ENCODE measurements at regions not wholly inside any gene's neighbourhood (a gene's known extent, or its start where the extent isn't known, plus 50 kb on each side); places are given as distances from the start of the nearest gene placed in this dataset.
"Not testable (repeated sequence)": the region's sequence is repeated elsewhere in the genome, so short reads cannot be mapped to it uniquely, and the experiment has no call there.

DNA sequence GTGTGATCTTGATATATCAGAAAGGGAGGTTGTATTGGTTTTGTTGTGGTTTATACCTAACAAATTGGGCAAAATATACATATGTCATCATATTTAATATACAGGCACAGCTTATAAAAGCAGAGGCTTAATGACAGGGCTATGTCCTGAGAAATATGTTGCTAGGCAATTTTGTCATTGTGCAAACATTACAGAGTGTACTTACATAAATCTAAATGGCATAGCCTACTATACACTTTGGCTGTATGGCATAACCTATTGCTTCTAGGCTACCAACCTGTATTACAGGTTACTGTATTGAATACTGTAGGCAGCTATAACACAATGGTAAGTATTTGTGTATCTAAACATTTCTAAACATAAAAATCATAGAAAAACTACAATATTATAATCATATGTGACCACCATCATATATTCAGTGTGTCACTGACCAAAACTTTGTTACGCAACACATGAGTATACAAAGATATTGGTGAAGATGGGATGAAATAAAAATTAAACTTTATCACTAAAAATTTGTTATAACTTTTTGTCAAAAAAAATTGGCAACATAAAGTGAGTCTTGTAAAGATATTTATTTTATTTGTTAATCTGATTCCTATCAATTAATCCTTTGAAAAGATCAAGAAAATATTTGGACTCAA lies 414.0 kb upstream of the HS3ST1 start:
- DNase-seq (ENCODE audit: low read depth) = no peak

DNA sequence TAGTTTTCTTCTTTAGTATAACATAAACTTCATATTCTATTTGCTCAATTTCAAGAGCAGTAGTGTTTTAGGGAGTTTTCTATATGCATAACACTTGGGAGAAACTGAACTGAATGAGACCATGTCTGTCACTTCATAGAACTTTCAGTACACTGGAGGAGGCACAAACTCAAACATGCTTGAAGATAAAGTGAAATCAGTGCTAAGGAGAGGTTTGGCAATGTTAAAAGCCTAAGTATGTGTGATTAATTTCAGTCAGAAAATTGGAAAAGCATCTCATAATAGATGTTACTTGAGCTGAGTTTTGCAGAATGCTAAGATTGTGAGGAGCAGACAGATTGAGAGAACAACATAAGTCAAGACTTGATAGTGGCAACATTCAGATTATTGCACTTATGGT lies 411.2 kb upstream of the HS3ST1 start:
- no peak for DNase-seq (ENCODE audit: low read depth)

DNA sequence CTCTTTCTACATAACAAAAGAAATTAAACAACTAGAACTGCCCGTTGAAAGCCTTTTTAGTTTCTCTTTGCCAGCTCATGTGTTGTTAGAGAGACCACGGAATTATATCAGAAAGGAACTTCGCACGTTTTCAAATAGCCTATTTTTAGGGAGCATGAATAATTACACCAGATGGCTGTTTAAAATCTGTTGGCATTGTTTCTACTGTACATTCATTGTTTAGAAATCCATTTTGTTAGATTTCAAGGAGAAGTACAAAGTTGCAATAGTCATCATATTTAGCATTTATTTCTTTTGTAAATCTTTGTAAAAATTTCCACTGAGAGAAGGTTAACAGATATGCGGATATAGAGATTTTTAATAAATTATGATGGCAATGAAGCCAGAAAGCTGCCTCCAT lies 403.0 kb upstream of the HS3ST1 start:
- no peak for DNase-seq (ENCODE audit: low read depth)

DNA sequence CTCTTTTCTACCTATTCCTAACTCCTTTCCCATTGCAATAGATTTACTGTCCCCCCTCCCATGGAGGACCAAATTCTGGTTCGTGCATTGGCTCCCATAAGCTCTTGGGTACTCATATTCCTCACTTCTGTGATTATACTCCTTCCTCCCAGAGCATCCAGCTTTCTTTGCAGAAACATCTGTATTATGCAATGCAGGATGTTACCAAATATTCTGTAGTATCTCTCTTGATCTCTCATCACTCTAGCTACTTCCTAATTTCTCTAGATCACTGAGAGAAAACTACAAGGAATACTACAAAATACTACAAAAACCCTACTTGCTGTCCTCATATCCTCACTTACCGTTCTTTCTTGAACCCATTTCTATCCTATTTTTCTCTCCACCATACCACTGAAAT lies 395.9 kb upstream of the HS3ST1 start:
- no peak for DNase-seq (ENCODE audit: low read depth)

DNA sequence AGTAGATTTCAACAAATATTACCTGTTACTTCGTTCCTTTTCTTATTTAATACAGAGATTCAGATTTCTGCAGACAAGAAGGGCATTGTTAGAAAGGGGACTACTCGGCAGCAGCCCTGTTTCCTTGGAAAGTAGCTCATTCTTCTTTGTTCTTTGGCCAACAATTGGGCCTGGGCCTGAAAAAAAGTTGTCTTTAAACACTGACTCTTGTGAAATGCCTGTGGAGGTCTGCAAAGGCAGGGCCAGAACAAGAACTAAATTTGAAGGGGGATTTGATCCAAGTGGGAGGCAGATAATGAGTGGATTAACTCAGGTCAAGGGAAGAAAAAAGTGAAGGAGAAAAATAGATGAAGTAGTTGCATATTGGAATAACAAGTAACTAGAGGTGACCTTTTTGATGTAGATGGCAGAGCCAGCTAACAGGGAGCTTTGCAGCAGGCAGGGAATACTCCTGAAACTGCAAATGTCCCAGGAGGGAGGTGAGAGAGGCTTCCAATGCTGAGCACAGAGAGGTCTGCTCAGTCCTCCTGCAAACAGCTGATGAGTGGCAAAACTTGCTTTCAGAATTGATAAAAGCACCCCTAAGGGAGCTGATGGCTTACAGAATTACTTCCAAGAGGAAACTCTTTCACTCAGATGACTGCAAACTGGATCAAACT lies 393.2 kb upstream of the HS3ST1 start:
- no peak for DNase-seq (ENCODE audit: low read depth)

DNA sequence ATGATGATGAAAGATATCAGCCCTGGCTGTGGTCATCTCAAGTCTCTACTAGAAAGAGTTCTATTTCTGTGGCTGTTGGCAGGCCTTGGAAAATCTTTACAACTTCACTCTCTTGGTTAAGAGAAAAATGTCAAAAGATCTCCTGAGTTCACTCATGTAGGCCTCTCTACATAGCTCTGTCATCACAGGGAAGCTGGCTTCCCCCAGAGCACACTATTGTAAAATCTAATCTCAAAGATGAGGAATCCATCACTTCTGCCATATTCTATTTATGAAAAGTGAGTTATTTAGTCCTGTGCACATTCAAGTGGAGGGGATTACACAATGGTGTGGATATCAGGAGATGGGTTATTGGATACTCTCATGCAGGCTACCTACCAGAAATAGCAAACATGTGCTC lies 388.4 kb upstream of the HS3ST1 start:
- no peak for DNase-seq (ENCODE audit: low read depth)

DNA sequence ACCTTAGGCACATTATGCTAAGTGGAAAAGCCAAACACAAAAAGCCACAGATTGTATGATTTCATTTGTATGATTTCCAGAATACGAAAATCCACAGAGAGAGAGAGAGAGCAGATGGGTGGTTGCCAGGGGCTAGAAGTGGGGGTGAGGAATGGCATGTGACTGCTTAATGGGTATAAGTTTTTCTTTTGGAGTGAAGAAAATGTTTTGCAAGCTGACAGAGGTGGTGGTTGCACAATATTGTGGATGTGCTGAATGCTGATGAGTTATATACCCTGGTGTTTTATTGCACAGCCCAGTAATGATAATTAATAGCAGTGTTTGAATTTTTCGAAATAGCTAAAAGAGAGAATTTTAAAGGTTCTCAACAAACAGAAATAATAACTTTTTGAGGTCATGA lies 386.1 kb upstream of the HS3ST1 start:
- no peak for DNase-seq (ENCODE audit: low read depth)

DNA sequence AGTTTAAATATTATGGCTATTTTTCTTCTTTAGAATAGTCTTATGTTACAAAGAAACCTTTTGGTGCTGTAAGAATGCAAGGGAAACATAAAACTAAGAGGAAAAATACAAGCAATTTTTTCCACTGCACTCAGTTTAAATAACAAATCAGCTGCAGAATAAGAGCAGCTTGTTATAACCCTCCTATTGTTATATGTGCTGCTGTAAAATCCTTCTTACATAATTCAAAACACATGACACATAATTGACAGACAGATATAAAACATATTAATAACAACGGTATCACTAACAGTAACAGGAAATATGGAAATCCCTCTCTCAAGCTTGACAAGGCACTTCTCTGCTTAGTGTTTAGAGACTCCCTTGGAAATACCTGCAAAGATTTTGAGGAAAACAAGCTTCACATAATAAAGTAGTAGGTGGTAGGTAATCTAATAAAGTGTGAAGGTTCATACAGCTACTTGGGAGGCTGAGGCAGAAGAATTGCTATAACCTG lies 385.3 kb upstream of the HS3ST1 start:
- DNase-seq (ENCODE audit: low read depth) = no peak

DNA sequence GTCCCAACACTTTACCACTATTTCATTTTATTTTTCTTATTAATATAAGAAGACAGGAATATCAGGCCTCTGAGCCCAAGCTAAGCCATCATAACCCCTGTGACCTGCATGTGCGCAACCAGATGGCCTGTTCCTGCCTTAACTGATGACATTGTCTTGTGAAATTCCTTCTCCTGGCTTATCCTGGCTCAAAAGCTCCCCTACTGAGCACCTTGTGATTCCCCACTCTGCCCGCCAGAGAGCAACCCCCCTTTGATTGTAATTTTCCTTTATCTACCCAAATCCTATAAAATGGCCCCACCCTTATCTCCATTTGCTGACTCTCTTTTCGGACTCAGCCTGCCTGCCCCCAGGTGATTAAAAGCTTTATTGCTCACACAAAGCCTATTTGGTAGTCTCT lies 382.8 kb upstream of the HS3ST1 start:
- not testable (repeated sequence) for DNase-seq (ENCODE audit: low read depth)

DNA sequence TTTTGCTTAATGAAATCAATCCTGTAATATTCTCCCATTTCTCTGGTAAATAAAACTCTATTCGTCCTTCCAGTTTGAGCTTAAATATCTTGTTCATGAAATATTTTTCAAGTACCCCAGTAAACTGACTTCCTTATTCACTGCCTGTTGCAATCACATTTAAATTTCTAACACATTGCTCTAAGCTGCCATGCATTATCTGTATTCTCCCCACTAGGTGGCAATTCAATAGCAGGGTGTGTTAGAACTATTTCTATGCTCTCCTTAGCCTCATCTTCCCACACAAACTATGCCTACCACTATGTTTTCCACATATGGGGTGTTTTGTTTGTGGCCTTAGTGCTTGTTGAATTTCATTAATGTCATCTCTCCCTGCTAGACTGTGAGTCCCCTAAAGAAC lies 377.1 kb upstream of the HS3ST1 start:
- no peak for DNase-seq (ENCODE audit: low read depth)

DNA sequence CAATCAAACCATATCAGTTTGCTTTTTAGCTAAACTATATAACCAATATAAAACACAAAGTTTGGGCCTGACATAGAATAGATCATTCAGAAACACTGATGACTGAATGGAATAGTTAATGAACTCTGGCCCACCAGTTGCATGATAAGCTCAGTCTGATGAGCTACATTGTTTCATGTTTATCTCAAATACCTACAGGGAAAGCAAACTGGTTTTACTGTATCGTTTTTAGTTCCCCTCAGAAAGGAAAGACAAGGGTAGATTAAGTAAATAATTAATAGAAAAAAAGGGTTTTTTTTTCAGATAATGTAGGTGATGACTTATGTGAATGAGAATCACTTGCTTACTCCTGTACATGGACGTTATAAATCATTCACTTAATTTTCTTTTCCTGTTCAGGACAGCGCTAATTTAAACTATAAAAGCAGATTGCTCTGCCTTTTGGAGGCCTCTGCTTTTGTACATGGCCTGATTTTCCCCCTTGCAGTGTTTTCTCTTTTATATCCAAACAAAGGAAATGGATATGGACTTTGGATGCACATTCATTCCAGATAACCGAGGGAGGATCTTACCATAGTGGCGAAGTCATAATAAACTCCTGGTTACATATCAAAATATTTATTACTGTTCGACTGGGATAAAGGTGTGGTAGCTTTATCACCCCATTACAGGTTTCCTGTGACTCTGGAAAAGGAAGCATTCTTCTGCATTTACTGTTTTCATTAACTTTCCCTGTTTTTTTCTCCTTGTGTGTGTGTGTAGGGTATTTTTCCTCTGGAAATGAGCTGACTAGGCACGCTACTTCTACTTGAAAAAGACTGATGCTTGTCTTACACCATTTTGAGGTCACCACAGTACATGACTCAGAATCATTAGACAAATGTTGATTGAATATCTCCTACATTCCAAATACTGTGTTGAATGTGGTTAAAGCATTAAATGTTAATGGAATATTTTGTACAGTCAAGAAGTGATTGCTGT lies 373.1 kb upstream of the HS3ST1 start:
- no peak for DNase-seq (ENCODE audit: low read depth)

DNA sequence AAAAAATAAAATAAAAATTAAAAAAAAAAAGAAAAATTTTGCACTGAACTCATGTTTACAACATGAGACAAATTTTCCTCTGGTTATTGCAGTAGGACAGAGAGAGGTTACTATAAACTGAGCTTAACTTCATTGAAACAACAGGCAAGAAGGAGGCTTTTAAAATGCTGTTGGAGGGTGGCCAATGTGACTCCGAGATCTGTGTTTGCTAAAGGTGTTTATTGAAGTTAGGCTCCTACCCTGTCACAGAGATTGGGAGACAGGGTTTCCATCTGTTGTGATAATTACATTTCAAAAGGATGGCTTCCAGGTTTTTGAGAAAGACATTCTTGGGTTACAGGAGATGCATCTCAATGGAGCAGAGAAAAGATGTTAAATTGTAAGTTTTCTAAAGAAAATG lies 370.5 kb upstream of the HS3ST1 start:
- no peak for DNase-seq (ENCODE audit: low read depth)

DNA sequence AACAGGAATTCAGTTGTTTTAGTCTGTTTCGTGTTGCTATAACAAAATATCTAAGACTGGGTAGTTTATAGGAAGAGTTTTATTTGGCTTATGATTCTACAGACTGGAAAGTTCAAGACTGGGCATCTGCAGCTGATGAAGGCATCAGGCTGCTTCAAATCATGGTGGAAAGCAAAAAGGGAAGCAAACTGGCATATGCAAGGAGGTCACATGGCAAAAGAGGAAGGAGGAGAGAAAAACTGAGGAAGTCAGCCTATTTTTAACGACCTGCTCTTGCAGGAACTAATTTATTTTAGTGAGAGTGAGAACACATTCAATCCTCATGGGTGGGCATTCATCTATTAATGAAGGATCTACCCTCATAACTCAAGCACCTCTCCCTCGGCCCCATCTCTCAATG lies 363.1 kb upstream of the HS3ST1 start:
- no peak for DNase-seq (ENCODE audit: low read depth)

DNA sequence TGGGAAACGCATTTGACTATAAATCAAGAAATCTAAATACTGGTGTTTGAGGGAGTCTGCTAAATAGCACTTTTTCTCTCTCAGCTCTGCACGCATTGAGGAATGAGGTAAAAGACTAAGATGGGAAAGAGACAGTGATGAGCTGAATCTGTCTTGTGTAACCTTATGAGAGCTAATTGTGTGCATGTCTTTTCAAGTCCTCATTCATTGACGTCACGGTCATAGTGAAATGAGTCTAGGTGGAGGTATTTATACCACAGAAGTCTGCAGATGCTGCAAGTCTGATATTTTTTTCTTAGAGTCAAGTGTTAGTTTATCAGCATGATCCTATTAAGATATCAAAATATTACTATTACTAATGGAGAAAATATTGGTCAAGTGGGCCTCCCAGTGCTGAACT lies 361.5 kb upstream of the HS3ST1 start:
- DNase-seq (ENCODE audit: low read depth) = no peak

DNA sequence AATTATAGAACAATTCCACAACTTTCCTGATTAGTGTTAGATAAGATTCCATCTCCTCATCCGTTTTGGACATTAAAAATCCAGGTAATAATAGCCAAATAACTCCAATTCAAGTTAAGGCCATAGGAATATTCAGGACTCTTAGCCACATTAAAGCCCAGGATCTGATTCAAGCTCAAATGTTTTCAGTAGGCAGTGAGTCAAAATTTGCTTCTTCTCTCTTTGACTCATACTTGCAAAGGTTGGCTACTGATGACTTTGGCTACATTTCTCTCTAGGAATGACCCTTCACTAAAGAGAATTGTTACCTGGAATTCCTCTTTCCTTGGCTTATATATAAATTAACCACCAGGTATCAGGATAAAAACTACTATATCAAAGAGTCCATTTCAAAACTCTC lies 354.9 kb upstream of the HS3ST1 start:
- no peak for DNase-seq (ENCODE audit: low read depth)

DNA sequence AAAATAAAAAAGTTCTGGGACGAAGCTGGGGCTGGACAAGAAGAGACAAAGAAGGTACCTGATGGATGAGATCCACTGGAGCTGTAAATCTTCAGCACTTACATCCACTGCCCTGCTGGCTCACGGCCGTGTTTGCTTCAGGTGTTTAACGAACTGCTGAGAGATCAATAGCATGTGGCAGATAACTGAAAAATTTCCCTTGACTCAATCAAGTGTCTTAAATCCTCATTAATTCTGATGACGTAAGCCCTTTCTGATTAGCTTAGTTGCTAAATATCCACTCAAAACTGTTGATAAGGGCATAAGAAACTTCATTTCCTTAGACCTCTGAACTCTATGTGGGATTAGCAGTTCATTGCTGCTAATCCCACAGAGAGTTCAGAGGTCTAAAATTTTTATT lies 354.2 kb upstream of the HS3ST1 start:
- no peak for DNase-seq (ENCODE audit: low read depth)

DNA sequence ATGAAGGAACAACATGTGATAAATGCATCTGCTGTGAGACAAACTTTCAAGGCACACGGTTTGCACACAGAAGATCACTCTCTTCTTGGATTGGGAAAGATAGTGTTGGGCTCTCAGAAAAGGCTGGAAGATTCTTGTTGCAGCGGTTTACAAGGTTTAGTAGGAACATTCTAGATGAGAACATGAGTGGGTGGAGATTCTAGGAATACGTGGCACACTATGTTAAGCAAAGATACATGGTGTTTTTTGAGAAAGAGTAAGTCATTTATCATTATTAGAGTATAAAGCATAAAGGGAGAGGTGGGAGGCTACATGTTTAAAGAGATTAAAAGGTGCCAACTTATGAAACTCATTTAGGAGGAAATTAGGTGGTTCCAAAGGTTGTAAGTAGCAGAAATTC lies 348.8 kb upstream of the HS3ST1 start:
- DNase-seq (ENCODE audit: low read depth) = no peak

DNA sequence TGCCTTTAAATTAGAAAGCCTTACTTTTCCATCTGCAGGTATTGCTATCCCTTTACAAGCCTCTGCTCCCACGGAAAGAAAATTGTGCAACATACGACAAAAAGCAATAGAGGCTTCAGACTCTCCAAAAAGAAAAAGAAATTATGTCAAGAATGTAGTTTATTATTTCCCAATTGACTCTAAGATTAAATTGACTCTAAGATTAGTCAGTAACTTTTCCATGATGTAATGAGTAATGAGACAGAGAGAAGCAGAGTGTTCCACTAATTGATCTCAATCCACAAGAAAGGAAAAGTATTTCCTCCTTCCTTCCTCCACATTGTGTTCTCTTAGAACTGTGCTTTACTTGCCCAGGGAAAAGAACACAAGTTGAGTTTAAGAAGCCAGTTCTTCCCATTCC lies 345.7 kb upstream of the HS3ST1 start:
- DNase-seq (ENCODE audit: low read depth) = no peak

DNA sequence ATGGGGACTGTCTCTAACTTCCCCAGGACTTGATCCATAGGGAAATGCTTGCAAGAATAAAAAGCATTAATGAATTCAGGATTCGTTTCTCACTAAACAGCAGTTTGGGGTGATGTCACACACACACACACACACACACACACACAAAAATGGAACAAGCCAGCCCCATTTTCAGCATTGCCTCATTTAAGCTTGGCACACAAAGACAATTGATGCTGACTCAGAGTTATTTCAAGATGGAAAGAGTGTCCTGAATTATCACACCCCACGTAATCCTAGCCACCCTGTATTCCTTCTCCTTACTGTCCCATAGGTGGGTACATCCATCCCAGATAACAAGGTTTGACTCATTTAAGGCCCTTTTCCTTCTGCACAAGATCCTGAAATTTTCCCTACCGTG lies 345.1 kb upstream of the HS3ST1 start:
- no peak for DNase-seq (ENCODE audit: low read depth)

DNA sequence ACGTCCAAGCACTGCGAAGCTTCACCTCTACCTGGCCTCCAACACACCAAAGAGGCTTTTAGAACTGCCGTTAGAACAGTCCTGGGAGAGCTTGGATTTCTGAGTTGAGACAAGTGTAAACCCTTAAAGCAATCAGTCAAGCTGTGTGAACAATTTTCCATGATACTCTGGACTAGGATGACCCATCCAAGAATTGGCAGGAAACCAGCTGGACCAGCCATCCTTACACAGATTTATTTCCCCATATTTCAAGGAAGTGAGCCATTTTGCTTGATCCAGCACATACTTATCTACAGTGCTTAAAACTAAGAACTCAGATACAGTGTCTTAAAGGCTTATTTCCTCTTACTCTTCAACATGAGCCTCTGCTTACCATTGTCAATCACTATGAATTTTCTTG lies 340.7 kb upstream of the HS3ST1 start:
- no peak for DNase-seq (ENCODE audit: low read depth)

DNA sequence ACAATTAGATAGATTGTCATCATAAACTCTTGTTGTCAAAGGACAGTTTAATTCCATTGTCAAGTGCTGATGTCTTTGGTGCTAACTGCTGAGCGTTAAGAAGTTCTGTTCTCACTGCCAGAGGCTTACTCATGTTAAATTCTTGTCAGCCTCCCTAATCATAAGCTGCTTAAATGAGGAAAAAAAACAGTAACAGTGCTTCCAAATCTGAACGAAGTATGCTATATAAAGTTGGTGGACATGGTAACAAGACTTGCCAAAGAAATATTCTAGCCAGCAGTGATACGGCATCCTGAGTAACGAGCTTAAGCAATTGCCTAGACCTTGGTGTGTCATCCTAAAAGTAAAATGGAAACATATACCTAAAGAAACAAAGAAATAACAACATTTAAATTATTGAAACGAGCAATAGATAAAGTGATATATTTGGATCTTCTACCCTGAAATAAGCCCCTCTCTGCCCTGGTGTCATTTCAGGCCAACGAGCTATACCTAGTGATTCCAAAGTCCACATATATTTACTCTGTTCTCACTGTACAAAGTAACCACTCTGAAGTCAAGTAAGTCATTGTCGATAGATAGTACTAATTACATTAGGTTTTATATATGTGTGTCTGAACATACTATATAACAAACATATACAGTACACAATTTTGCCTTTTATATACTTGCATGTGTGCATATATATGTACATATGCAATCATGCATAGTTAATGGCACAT lies 339.7 kb upstream of the HS3ST1 start:
- DNase-seq (ENCODE audit: low read depth) = no peak

DNA sequence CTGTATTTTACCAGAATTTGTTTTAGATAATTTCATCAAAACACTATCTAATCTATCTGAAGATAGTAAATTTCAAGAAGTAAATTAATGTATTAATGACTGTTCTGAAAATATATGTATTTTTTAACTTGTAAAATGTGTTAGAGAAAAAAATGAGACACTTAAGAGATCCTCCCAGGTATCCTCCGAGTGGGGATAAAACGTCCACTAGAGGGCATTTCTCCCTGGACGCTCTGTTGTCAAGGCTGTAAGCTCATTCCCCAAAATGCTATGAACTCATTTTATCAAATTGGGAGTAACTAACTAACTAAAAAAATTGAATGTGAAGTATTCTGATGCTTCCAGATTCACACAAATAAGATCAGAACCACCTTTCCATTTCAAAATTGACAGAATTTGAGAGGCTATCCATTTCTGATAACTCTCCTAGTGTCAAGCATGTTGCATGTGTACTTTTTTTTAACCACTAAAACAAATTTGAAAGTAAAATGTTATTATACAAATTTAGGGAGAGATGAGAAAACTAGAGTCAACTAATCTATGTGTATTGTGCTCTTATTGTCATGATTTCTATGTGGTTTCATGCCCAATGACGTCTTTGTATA lies 337.3 kb upstream of the HS3ST1 start:
- no peak for DNase-seq (ENCODE audit: low read depth)

Measured in activated T-helper 9 cell treated with anti-CD3 and anti-CD28 coated beads, Interleukin-2, amount 50 U/mL, for 16 hours (primary cell).